Endodermal cell (in vitro differentiated cells): ENCODE measurements at regions not wholly inside any gene's neighbourhood (a gene's known extent, or its start where the extent isn't known, plus 50 kb on each side); places are given as distances from the start of the nearest gene placed in this dataset.

Source experiments
- DNase-seq: peaks from one replicate; pipeline ENCODE4 v3.0.0-alpha.2; 2017
- H3K27ac ChIP-seq: 2 replicates; pipeline ENCODE4 v1.5.1; 2013; ENCODE audit warnings: mild to moderate bottlenecking, low read depth, low read length, moderate library complexity
- H3K27me3 ChIP-seq: 2 replicates; pipeline ENCODE4 v1.6.1; 2013; ENCODE audit warnings: mild to moderate bottlenecking, low read length, moderate library complexity; ENCODE audit not compliant: insufficient read depth, control insufficient read depth, poor library complexity, severe bottlenecking
- H3K36me3 ChIP-seq: 2 replicates; pipeline ENCODE4 v1.7.0; 2013; ENCODE audit warnings: mild to moderate bottlenecking, low read length, moderate library complexity; ENCODE audit not compliant: control insufficient read depth, insufficient read depth
- H3K4me1 ChIP-seq: one replicate; pipeline ENCODE4 v1.7.0; 2013; ENCODE audit warnings: low read length; ENCODE audit not compliant: control insufficient read depth, insufficient read depth
- H3K4me3 ChIP-seq: 2 replicates; pipeline ENCODE4 v1.5.1; 2013; ENCODE audit warnings: mild to moderate bottlenecking, low read length, moderate library complexity
- H3K9ac ChIP-seq: 2 replicates; pipeline ENCODE4 v1.6.1; 2013; ENCODE audit warnings: mild to moderate bottlenecking, low read length, moderate library complexity; ENCODE audit not compliant: poor library complexity, severe bottlenecking; ENCODE audit errors: extremely low read depth
- H3K9me3 ChIP-seq: 2 replicates; pipeline ENCODE4 v1.6.1; 2013; ENCODE audit warnings: mild to moderate bottlenecking, low read length, moderate library complexity; ENCODE audit not compliant: control insufficient read depth
- H3K27ac Mint-ChIP-seq: 2 replicates; pipeline ENCODE4 v1.8.0; 2020; ENCODE audit warnings: mixed read lengths
- H3K27me3 Mint-ChIP-seq: 2 replicates; pipeline ENCODE4 v1.8.0; 2021; ENCODE audit warnings: mild to moderate bottlenecking, mixed read lengths; ENCODE audit not compliant: insufficient read depth
- H3K36me3 Mint-ChIP-seq: 2 replicates; pipeline ENCODE4 v1.8.0; 2020; ENCODE audit warnings: low read depth, mixed read lengths
- H3K4me1 Mint-ChIP-seq: 2 replicates; pipeline ENCODE4 v1.8.0; 2020; ENCODE audit warnings: mixed read lengths
- H3K4me3 Mint-ChIP-seq: 2 replicates; pipeline ENCODE4 v1.8.0; 2020; ENCODE audit warnings: mild to moderate bottlenecking, moderate library complexity, mixed read lengths
- H3K9me3 Mint-ChIP-seq: 2 replicates; pipeline ENCODE4 v1.8.0; 2020; ENCODE audit warnings: mild to moderate bottlenecking, mixed read lengths
- CTCF ChIP-seq: fragments of 200-600 bp; sonication (generic); conservative IDR thresholded peaks from 2 replicates; pipeline ENCODE4 v1.5.0; 2021; ENCODE audit warnings: antibody characterized with exemption, mild to moderate bottlenecking
- WGBS, 2 experiments: methylation state at CpG; one replicate each; pipeline versions ENCODE4 v1.1.5 to v1.1.7; 2013; ENCODE audit warnings: missing lambda C conversion rate in 2 of 2, mixed read lengths in 1 of 2; ENCODE audit not compliant: insufficient coverage in 1 of 2, insufficient read length in 1 of 2; 5-methylcytosine and 5-hydroxymethylcytosine counted together

- no peaks in the 10 kb centered on the region for H3K9me3 ChIP-seq
- DNase-seq: no peak
- H3K27ac ChIP-seq: no peak overlapping the region
- H3K36me3 ChIP-seq: no peaks in the 10 kb centered on the region
- H3K4me1 ChIP-seq: no peaks in the 10 kb centered on the region
- H3K27ac Mint-ChIP-seq: no peak overlapping the region
- no peaks in the 10 kb centered on the region for H3K27me3 ChIP-seq
- no peak overlapping the region for H3K4me3 Mint-ChIP-seq
- H3K36me3 Mint-ChIP-seq: no peaks in the 10 kb centered on the region
- no peak for TF ChIP-seq CTCF
- WGBS, 2 experiments: 83 to 95% methylated on average over 1 to 2 of the region's 2 CpGs
- H3K4me1 Mint-ChIP-seq: no peaks in the 10 kb centered on the region
- no peak overlapping the region for H3K4me3 ChIP-seq
- no peak overlapping the region for H3K9ac ChIP-seq
- H3K27me3 Mint-ChIP-seq: no peaks in the 10 kb centered on the region
- H3K9me3 Mint-ChIP-seq: no peaks in the 10 kb centered on the region
Observed at GRCh38 chr16:17543073-17543472, 72.3 kb upstream of the XYLT1 start.

- Histone ChIP-seq H3K9me3 (no peaks in the 10 kb centered on the region), H3K27ac (no peak overlapping the region), H3K27me3 (no peaks in the 10 kb centered on the region), H3K4me3 (no peak overlapping the region), H3K9ac (no peak overlapping the region), H3K36me3 (no peaks in the 10 kb centered on the region), H3K4me1 (no peaks in the 10 kb centered on the region)
- Mint-ChIP-seq H3K27ac (no peak overlapping the region), H3K9me3 (no peaks in the 10 kb centered on the region), H3K27me3 (no peaks in the 10 kb centered on the region), H3K4me1 (no peaks in the 10 kb centered on the region), H3K4me3 (no peak overlapping the region), H3K36me3 (no peaks in the 10 kb centered on the region)
- TF ChIP-seq CTCF: no peak
- no peak for DNase-seq
- WGBS, 2 experiments: 77% methylated on average over 1 of the region's 1 CpG; no CpG with 5 or more reads in 1 of the 2 experiments
Observed at GRCh38 chr16:17541324-17541723, 70.6 kb upstream of the XYLT1 start.

GRCh38 chr16:17538927-17539326, 68.2 kb upstream of the XYLT1 start:
- H3K36me3 Mint-ChIP-seq: no peaks in the 10 kb centered on the region
- H3K9me3 Mint-ChIP-seq: no peaks in the 10 kb centered on the region
- DNase-seq: no peak
- Histone ChIP-seq H3K4me1 (no peaks in the 10 kb centered on the region), H3K27ac (no peak overlapping the region), H3K27me3 (no peaks in the 10 kb centered on the region), H3K4me3 (no peak overlapping the region), H3K9me3 (no peaks in the 10 kb centered on the region), H3K36me3 (no peaks in the 10 kb centered on the region), H3K9ac (no peak overlapping the region)
- H3K27ac Mint-ChIP-seq: no peak overlapping the region
- H3K4me1 Mint-ChIP-seq: no peaks in the 10 kb centered on the region
- peaks cover 2% of the 10 kb centered on the region for H3K27me3 Mint-ChIP-seq
- no peak overlapping the region for H3K4me3 Mint-ChIP-seq
- 89 to 93% methylated on average over 4 to 11 of the region's 11 CpGs for WGBS, 2 experiments
- no peak for TF ChIP-seq CTCF
